Colonic mucosa (tissue), 4 donors: ENCODE measurements at regions not wholly inside any gene's neighbourhood (a gene's known extent, or its start where the extent isn't known, plus 50 kb on each side); places are given as distances from the start of the nearest gene placed in this dataset.

Source experiments
- DNase-seq: peaks from one replicate; pipeline ENCODE4 v3.0.0-alpha.2; 2020
- H3K27ac ChIP-seq: fragments of 200-600 bp; one replicate; pipeline ENCODE4 v1.8.0; 2021
- H3K27me3 ChIP-seq: fragments of 200-600 bp; one replicate; pipeline ENCODE4 v1.8.0; 2021
- H3K36me3 ChIP-seq: fragments of 200-600 bp; one replicate; pipeline ENCODE4 v1.8.0; 2021
- H3K4me1 ChIP-seq: fragments of 200-600 bp; one replicate; pipeline ENCODE4 v1.8.0; 2021; ENCODE audit warnings: mild to moderate bottlenecking
- H3K4me3 ChIP-seq: fragments of 200-600 bp; one replicate; pipeline ENCODE4 v1.8.0; 2021
- H3K9ac ChIP-seq, 2 donors: one replicate each; pipeline ENCODE4 v1.7.0; 2013; ENCODE audit warnings: control low read depth in 2 of 2, low read depth in 2 of 2, low read length in 2 of 2
- H3K9me3 ChIP-seq: fragments of 200-600 bp; one replicate; pipeline ENCODE4 v1.8.0; 2021
- CTCF ChIP-seq: fragments of 200-600 bp; IDR thresholded peaks from one replicate; pipeline ENCODE4 v1.8.0; 2022; ENCODE audit warnings: antibody characterized with exemption, mild to moderate bottlenecking
- intact Hi-C: fragments of 100-400 bp; cut with DNase I; formaldehyde crosslinking; loops from one replicate; pipeline ENCODE4 v1.14.1; 2022
- donor health status: healthy.
- donor health status: DM: no; HTN: no; CAD: no.
- donor health status: DM: no; HTN: no; CAD: no.

GRCh38 chr1:209344156-209344555 is 239.4 kb upstream of the CAMK1G start:
- H3K27me3 ChIP-seq = no peaks in the 10 kb centered on the region
- no peak overlapping the region for H3K9ac ChIP-seq
- H3K27ac ChIP-seq = no peak overlapping the region

GRCh38 chr1:209349363-209350308 is 233.9 kb upstream of the CAMK1G start:
- intact Hi-C loops = no loop called here
- H3K4me3 ChIP-seq = no peak overlapping the region
- H3K27me3 ChIP-seq = no peaks in the 10 kb centered on the region
- no peak for TF ChIP-seq CTCF
- no peak overlapping the region for H3K27ac ChIP-seq
- H3K9me3 ChIP-seq = no peaks in the 10 kb centered on the region
- no peak for DNase-seq
- H3K9ac ChIP-seq = no peak overlapping the region
- no peaks in the 10 kb centered on the region for H3K36me3 ChIP-seq
- H3K4me1 ChIP-seq = no peaks in the 10 kb centered on the region

More at GRCh38 chr1:209344156-209344555, 239.4 kb upstream of the CAMK1G start:
- intact Hi-C loops = no loop called here
- no peaks in the 10 kb centered on the region for H3K36me3 ChIP-seq
- no peak overlapping the region for H3K4me3 ChIP-seq
- TF ChIP-seq CTCF = no peak
- no peaks in the 10 kb centered on the region for H3K9me3 ChIP-seq
- DNase-seq = no peak
- H3K4me1 ChIP-seq = no peaks in the 10 kb centered on the region

GRCh38 chr1:209353053-209353452 is 230.5 kb upstream of the CAMK1G start:
- Histone ChIP-seq H3K36me3 (no peaks in the 10 kb centered on the region), H3K4me3 (no peak overlapping the region), H3K27me3 (no peaks in the 10 kb centered on the region), H3K9ac (no peak overlapping the region), H3K9me3 (no peaks in the 10 kb centered on the region), H3K4me1 (no peaks in the 10 kb centered on the region), H3K27ac (no peak overlapping the region)
- DNase-seq = no peak
- intact Hi-C loops = no loop called here
- no peak for TF ChIP-seq CTCF

- no peak overlapping the region for H3K4me3 ChIP-seq
- intact Hi-C loops = no loop called here
- no peaks in the 10 kb centered on the region for H3K9me3 ChIP-seq
- H3K36me3 ChIP-seq = no peaks in the 10 kb centered on the region
- no peaks in the 10 kb centered on the region for H3K27me3 ChIP-seq
- no peak overlapping the region for H3K9ac ChIP-seq
- DNase-seq = peak; percentile 72
- peak; percentile 76 for TF ChIP-seq CTCF
- no peaks in the 10 kb centered on the region for H3K4me1 ChIP-seq
- H3K27ac ChIP-seq = no peak overlapping the region
Measured at GRCh38 chr1:209354111-209354839, 229.2 kb upstream of the CAMK1G start.

- no peaks in the 10 kb centered on the region for H3K27me3 ChIP-seq
- no peak overlapping the region for H3K9ac ChIP-seq
- H3K36me3 ChIP-seq = no peaks in the 10 kb centered on the region
- DNase-seq = no peak
- H3K9me3 ChIP-seq = no peaks in the 10 kb centered on the region
- no peak overlapping the region for H3K4me3 ChIP-seq
- intact Hi-C loops = no loop called here
- no peaks in the 10 kb centered on the region for H3K4me1 ChIP-seq
- H3K27ac ChIP-seq = no peak overlapping the region
- no peak for TF ChIP-seq CTCF
Measured at GRCh38 chr1:209354840-209355165, 228.7 kb upstream of the CAMK1G start.
